ENCODE measurements at regions not wholly inside any gene's neighbourhood (a gene's known extent, or its start where the extent isn't known, plus 50 kb on each side); places are given as distances from the start of the nearest gene placed in this dataset.

GRCh38 chr4:100340512-100341485, 150.5 kb upstream of the DDIT4L start:
- TF ChIP-seq CTBP1 (IDR thresholded peaks at IDR 0.05; ENCODE audit: borderline replicate concordance) (no peak), NFRKB (IDR thresholded peaks at IDR 0.05) (no peak), PKNOX1 (IDR thresholded peaks at IDR 0.05) (no peak), HDGF (IDR thresholded peaks at IDR 0.05; ENCODE audit: borderline replicate concordance) (no peak), BHLHE40 (IDR thresholded peaks at IDR 0.05; ENCODE audit: borderline replicate concordance) (no peak), ELF4 (IDR thresholded peaks at IDR 0.05) (no peak), FOXM1 (IDR thresholded peaks at IDR 0.05; ENCODE audit: borderline replicate concordance) (no peak), ZNF384 (IDR thresholded peaks at IDR 0.05) (no peak), FOXA1 (IDR thresholded peaks at IDR 0.05) (no peak), ARNT (IDR thresholded peaks at IDR 0.05) (no peak), SP1 (IDR thresholded peaks at IDR 0.05) (no peak), SUZ12 (IDR thresholded peaks at IDR 0.05) (no peak), LEF1 (IDR thresholded peaks at IDR 0.05; ENCODE audit: borderline replicate concordance) (no peak), FOXK2 (IDR thresholded peaks at IDR 0.05) (no peak)
